Liver (tissue), 8 donors: ENCODE measurements at regions not wholly inside any gene's neighbourhood (a gene's known extent, or its start where the extent isn't known, plus 50 kb on each side); places are given as distances from the start of the nearest gene placed in this dataset.

Experiments used
- DNase-seq: peaks from one replicate; pipeline ENCODE4 v3.0.0-alpha.2; 2017; ENCODE audit warnings: low spot score
- H3K27ac ChIP-seq, 2 donors: one replicate each; pipeline ENCODE4 v1.7.0; 2013; ENCODE audit warnings: inconsistent platforms in 2 of 2, low read length in 2 of 2, control low read depth in 1 of 2, low read depth in 1 of 2, mild to moderate bottlenecking in 1 of 2
- H3K27me3 ChIP-seq, 4 donors: one replicate each; pipeline versions ENCODE4 v1.6.1 to v1.7.0; 2013; ENCODE audit warnings: low read length in 3 of 4, inconsistent platforms in 1 of 4, mild to moderate bottlenecking in 1 of 4, moderate library complexity in 1 of 4; ENCODE audit not compliant: control insufficient read depth in 4 of 4, insufficient read depth in 4 of 4
- H3K36me3 ChIP-seq, 4 donors: one replicate each; pipeline versions ENCODE4 v1.6.1 to v1.7.0; 2013; ENCODE audit warnings: low read length in 3 of 4, mild to moderate bottlenecking in 3 of 4, low read depth in 1 of 4, moderate library complexity in 1 of 4; ENCODE audit not compliant: control insufficient read depth in 4 of 4, insufficient read depth in 3 of 4
- H3K4me1 ChIP-seq, 4 donors: one replicate each; pipeline versions ENCODE4 v1.6.1 to v1.7.0; 2013; ENCODE audit warnings: low read length in 3 of 4, mild to moderate bottlenecking in 3 of 4, moderate library complexity in 1 of 4; ENCODE audit not compliant: control insufficient read depth in 4 of 4, insufficient read depth in 4 of 4
- H3K4me3 ChIP-seq, 3 donors: one replicate each; pipeline versions ENCODE4 v1.6.1 to v1.7.0; 2013; ENCODE audit warnings: low read length in 3 of 3, control low read depth in 1 of 3, low read depth in 1 of 3, mild to moderate bottlenecking in 1 of 3
- H3K9ac ChIP-seq, 2 donors: one replicate each; pipeline ENCODE4 v1.7.0; 2013; ENCODE audit warnings: low read length in 2 of 2, mild to moderate bottlenecking in 2 of 2, moderate library complexity in 2 of 2, control low read depth in 1 of 2, low read depth in 1 of 2
- H3K9me3 ChIP-seq, 4 donors: one replicate each; pipeline versions ENCODE4 v1.6.1 to v1.7.0; 2013; ENCODE audit warnings: low read length in 3 of 4; ENCODE audit not compliant: control insufficient read depth in 4 of 4
- EGR1 ChIP-seq, 2 donors: IDR thresholded peaks; 2 replicates each; pipeline ENCODE4 v1.6.1; 2016 to 2018; ENCODE audit warnings: antibody characterized with exemption in 2 of 2, low read depth in 2 of 2
- FOXA1 ChIP-seq: IDR thresholded peaks from 2 replicates; pipeline ENCODE4 v1.6.1; 2016; ENCODE audit warnings: antibody characterized with exemption
- FOXA2 ChIP-seq: IDR thresholded peaks from 2 replicates; pipeline ENCODE4 v1.6.1; 2016; ENCODE audit warnings: antibody characterized with exemption
- GABPA ChIP-seq, 2 donors: IDR thresholded peaks in 1 of 2; conservative IDR thresholded peaks in 1 of 2; 2 replicates each; pipeline ENCODE4 v1.6.1; 2016; ENCODE audit warnings: antibody characterized with exemption in 2 of 2, mild to moderate bottlenecking in 1 of 2, moderate library complexity in 1 of 2
- HNF4A ChIP-seq, 2 donors: conservative IDR thresholded peaks; 2 replicates each; pipeline ENCODE4 v1.6.1; 2016; ENCODE audit warnings: antibody characterized with exemption in 2 of 2, mild to moderate bottlenecking in 2 of 2
- HNF4G ChIP-seq: IDR thresholded peaks from 2 replicates; pipeline ENCODE4 v1.6.1; 2016; ENCODE audit warnings: antibody characterized with exemption
- JUND ChIP-seq, 2 donors: IDR thresholded peaks; 2 replicates each; pipeline ENCODE4 v1.6.1; 2016; ENCODE audit warnings: antibody characterized with exemption in 2 of 2
- NR2F2 ChIP-seq: IDR thresholded peaks from 2 replicates; pipeline ENCODE4 v1.6.1; 2016; ENCODE audit warnings: antibody characterized with exemption
- RAD21 ChIP-seq, 2 donors: IDR thresholded peaks; 2 replicates each; pipeline ENCODE4 v1.6.1; 2016; ENCODE audit warnings: antibody characterized with exemption in 2 of 2, mild to moderate bottlenecking in 2 of 2
- SP1 ChIP-seq: IDR thresholded peaks from 2 replicates; pipeline ENCODE4 v1.6.1; 2018; ENCODE audit warnings: antibody characterized with exemption, mild to moderate bottlenecking
- TAF1 ChIP-seq: conservative IDR thresholded peaks from 2 replicates; pipeline ENCODE4 v1.6.1; 2016; ENCODE audit warnings: antibody characterized with exemption, mild to moderate bottlenecking
- YY1 ChIP-seq: IDR thresholded peaks from 2 replicates; pipeline ENCODE4 v1.6.1; 2016; ENCODE audit warnings: antibody characterized with exemption, mild to moderate bottlenecking
- WGBS: extraction: QIAGEN DNeasy Blood & Tissue Kit; methylation state at CpG from one replicate; pipeline ENCODE4 v1.1.7; 2013; 5-methylcytosine and 5-hydroxymethylcytosine counted together
- TF ChIP-seq, protein P1 (sequence below): IDR thresholded peaks from 2 replicates; pipeline ENCODE4 v1.6.1; 2016; ENCODE audit warnings: antibody characterized with exemption, mild to moderate bottlenecking
- TF ChIP-seq, protein P2 (sequence below): IDR thresholded peaks from 2 replicates; pipeline ENCODE4 v1.6.1; 2016; ENCODE audit warnings: antibody characterized with exemption
- TF ChIP-seq, protein P3 (sequence below): IDR thresholded peaks from 2 replicates; pipeline ENCODE4 v1.6.1; 2016; ENCODE audit warnings: antibody characterized with exemption
- TF ChIP-seq, protein P4 (sequence below): IDR thresholded peaks from 2 replicates; pipeline ENCODE4 v1.6.1; 2016; ENCODE audit warnings: antibody characterized with exemption
- TF ChIP-seq, protein P5 (sequence below): fragments of 150-350 bp; IDR thresholded peaks from 2 replicates; pipeline ENCODE4 v1.5.1; 2017; ENCODE audit warnings: improper control_type of control experiment, low read depth, low read length; ENCODE audit not compliant: missing input control
- donor health status: healthy.
- donor health status: healthy.
- donor health status: healthy.
- donor health status: healthy.
- donor health status: healthy.

DNA sequence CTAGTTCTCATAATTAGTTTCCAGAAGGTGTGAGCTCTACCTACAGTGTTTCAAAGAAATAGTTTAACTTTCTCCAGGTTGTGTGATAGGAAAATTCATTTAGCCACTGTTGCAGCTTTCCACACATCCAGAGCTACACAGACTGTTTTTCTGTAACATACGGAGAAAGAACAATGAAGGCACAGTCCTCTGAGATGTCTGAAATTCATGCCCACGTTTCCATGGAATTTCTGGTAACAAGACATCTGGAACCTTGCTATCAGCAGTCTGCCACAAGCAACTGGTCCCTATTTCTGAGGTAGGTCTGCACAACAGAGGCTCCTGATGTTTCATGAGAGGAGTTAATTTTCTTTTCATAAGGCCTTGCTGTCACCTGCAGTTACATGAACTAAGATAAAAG lies 273.3 kb upstream of the C11orf87 start (continued):
- TF ChIP-seq, protein P1, sequence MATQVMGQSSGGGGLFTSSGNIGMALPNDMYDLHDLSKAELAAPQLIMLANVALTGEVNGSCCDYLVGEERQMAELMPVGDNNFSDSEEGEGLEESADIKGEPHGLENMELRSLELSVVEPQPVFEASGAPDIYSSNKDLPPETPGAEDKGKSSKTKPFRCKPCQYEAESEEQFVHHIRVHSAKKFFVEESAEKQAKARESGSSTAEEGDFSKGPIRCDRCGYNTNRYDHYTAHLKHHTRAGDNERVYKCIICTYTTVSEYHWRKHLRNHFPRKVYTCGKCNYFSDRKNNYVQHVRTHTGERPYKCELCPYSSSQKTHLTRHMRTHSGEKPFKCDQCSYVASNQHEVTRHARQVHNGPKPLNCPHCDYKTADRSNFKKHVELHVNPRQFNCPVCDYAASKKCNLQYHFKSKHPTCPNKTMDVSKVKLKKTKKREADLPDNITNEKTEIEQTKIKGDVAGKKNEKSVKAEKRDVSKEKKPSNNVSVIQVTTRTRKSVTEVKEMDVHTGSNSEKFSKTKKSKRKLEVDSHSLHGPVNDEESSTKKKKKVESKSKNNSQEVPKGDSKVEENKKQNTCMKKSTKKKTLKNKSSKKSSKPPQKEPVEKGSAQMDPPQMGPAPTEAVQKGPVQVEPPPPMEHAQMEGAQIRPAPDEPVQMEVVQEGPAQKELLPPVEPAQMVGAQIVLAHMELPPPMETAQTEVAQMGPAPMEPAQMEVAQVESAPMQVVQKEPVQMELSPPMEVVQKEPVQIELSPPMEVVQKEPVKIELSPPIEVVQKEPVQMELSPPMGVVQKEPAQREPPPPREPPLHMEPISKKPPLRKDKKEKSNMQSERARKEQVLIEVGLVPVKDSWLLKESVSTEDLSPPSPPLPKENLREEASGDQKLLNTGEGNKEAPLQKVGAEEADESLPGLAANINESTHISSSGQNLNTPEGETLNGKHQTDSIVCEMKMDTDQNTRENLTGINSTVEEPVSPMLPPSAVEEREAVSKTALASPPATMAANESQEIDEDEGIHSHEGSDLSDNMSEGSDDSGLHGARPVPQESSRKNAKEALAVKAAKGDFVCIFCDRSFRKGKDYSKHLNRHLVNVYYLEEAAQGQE: no peak

DNA sequence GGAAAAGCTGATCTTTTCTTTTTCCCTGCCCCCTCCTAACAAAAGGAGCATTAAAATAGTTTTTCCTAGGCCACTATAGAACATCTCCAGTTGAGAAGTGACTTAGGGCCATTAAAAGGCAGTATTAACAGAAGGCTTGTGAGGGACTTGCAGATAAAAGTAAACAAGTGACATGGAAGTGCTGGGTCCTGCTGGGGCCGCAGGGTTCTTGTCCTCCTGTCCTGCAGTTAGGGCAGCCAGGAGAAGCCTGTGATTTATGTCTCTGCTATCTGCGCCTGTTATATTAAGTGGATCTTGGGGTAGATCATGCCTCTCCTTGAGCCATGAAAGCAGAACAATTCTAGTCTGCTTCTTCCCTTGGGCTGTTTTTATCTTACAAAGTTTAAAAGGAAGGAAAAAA lies 271.4 kb upstream of the C11orf87 start:
- Histone ChIP-seq H3K4me3 (no peak overlapping the region), H3K36me3 (no peaks in the 10 kb centered on the region), H3K9me3 (no peaks in the 10 kb centered on the region), H3K4me1 (no peaks in the 10 kb centered on the region), H3K27ac (no peak overlapping the region), H3K27me3 (peaks cover 0 to 4% (median 0%) of the 10 kb centered on the region in 4 donors), H3K9ac (no peak overlapping the region)
- no peak for DNase-seq
- TF ChIP-seq, protein P2, sequence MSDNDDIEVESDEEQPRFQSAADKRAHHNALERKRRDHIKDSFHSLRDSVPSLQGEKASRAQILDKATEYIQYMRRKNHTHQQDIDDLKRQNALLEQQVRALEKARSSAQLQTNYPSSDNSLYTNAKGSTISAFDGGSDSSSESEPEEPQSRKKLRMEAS: no peak
- TF ChIP-seq FOXA2 (no peak), RAD21 (IDR thresholded peaks at IDR 0.05) (no peak), NR2F2 (no peak), TAF1 (no peak), SP1 (no peak), EGR1 (IDR thresholded peaks at IDR 0.05; ENCODE audit: low read depth in 2 of 2) (no peak), JUND (IDR thresholded peaks at IDR 0.05) (no peak), GABPA (IDR thresholded peaks at IDR 0.05 in 1 of 2, conservative IDR thresholded peaks at IDR 0.05 in 1 of 2) (no peak), YY1 (no peak), FOXA1 (no peak), HNF4G (no peak)
- TF ChIP-seq, protein P3, sequence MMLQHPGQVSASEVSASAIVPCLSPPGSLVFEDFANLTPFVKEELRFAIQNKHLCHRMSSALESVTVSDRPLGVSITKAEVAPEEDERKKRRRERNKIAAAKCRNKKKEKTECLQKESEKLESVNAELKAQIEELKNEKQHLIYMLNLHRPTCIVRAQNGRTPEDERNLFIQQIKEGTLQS: no peak
- 47% methylated on average over 2 of the region's 2 CpGs for WGBS

DNA sequence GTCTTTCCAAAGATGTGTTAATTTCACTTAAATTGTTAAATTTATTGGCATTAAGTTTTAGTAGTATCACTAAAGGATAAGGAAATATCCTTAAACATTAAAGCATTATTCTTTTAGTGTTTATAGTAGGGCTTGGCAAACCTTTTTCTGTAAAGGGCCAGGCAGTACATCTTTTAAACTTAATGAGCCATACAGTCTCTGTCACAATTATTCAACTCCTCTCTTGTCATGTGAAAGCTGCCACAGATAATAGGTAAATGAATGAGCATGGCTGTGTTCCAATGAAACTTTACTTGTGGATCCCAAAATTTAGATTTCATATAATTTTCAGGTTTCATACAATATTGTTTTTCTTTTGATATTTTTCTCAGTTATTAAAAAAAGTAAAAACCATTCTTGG lies 268.2 kb upstream of the C11orf87 start:
- Histone ChIP-seq H3K27ac (no peak overlapping the region), H3K9me3 (peaks cover 0 to 4% (median 0%) of the 10 kb centered on the region in 4 donors), H3K4me3 (no peak overlapping the region), H3K27me3 (peaks cover 0 to 4% (median 0%) of the 10 kb centered on the region in 4 donors), H3K4me1 (no peaks in the 10 kb centered on the region), H3K36me3 (no peaks in the 10 kb centered on the region), H3K9ac (no peak overlapping the region)
- no peak for TF ChIP-seq FOXA2
- TF ChIP-seq TAF1: no peak
- TF ChIP-seq JUND (IDR thresholded peaks at IDR 0.05): no peak
- TF ChIP-seq HNF4A (conservative IDR thresholded peaks at IDR 0.05): no peak
- DNase-seq: no peak

DNA sequence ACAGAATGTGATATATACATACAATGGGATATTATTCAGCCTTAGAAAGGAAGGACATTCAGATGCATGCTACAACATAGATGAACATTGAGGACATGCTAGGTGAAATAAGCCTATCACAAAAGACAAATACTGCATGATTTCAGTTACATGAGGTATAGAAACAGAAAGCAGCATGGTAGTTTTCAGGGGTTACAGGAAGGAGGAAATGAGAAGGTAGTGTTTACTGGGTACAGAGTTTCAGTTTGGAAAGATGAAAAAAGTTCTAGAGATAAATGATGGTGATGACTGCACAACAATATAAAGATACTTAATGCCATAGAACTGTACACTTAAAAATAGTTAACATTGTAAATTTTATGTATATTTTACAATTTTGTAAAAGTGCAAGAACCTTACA lies 266.7 kb upstream of the C11orf87 start:
- Histone ChIP-seq H3K9me3 (peaks cover 0 to 4% (median 0%) of the 10 kb centered on the region in 4 donors), H3K4me3 (no peak overlapping the region), H3K27me3 (no peaks in the 10 kb centered on the region), H3K36me3 (no peaks in the 10 kb centered on the region), H3K4me1 (no peaks in the 10 kb centered on the region), H3K27ac (no peak overlapping the region), H3K9ac (no peak overlapping the region)
- no peak for DNase-seq
- TF ChIP-seq, protein P4, sequence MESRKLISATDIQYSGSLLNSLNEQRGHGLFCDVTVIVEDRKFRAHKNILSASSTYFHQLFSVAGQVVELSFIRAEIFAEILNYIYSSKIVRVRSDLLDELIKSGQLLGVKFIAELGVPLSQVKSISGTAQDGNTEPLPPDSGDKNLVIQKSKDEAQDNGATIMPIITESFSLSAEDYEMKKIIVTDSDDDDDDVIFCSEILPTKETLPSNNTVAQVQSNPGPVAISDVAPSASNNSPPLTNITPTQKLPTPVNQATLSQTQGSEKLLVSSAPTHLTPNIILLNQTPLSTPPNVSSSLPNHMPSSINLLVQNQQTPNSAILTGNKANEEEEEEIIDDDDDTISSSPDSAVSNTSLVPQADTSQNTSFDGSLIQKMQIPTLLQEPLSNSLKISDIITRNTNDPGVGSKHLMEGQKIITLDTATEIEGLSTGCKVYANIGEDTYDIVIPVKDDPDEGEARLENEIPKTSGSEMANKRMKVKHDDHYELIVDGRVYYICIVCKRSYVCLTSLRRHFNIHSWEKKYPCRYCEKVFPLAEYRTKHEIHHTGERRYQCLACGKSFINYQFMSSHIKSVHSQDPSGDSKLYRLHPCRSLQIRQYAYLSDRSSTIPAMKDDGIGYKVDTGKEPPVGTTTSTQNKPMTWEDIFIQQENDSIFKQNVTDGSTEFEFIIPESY: no peak
- TF ChIP-seq, protein P5, sequence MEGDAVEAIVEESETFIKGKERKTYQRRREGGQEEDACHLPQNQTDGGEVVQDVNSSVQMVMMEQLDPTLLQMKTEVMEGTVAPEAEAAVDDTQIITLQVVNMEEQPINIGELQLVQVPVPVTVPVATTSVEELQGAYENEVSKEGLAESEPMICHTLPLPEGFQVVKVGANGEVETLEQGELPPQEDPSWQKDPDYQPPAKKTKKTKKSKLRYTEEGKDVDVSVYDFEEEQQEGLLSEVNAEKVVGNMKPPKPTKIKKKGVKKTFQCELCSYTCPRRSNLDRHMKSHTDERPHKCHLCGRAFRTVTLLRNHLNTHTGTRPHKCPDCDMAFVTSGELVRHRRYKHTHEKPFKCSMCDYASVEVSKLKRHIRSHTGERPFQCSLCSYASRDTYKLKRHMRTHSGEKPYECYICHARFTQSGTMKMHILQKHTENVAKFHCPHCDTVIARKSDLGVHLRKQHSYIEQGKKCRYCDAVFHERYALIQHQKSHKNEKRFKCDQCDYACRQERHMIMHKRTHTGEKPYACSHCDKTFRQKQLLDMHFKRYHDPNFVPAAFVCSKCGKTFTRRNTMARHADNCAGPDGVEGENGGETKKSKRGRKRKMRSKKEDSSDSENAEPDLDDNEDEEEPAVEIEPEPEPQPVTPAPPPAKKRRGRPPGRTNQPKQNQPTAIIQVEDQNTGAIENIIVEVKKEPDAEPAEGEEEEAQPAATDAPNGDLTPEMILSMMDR: no peak
- TF ChIP-seq RAD21 (IDR thresholded peaks at IDR 0.05) (no peak), YY1 (no peak)
- TF ChIP-seq, protein P2: no peak
